HCT116 (cell line): ENCODE measurements at regions not wholly inside any gene's neighbourhood (a gene's known extent, or its start where the extent isn't known, plus 50 kb on each side); places are given as distances from the start of the nearest gene placed in this dataset.

Experiments
- ATAC-seq: fragments of 200-7000 bp; cut with Tn5 transposase; 2 replicates; pipeline ENCODE4 v1.9.1; 2020; ENCODE audit warnings: mild to moderate bottlenecking, moderate library complexity
- BruUV-seq: library from RNA; stranded (reverse); fragments of 400-500 nt; replicated peaks from 2 replicates; lab custom pipeline; 2021; lab: Mats Ljungman, UMichigan
- CTCF ChIA-PET: fragments of 300-600 bp; sonication (Branson Sonifier 250); formaldehyde crosslinking; loops from one replicate; lab custom pipeline; 2021; ENCODE audit warnings: antibody characterized with exemption; lab: Charles Lee
- POLR2A ChIA-PET: fragments of 300-600, 350-600 bp; sonication (Branson Sonifier 250); formaldehyde crosslinking; loops from one replicate; lab custom pipeline; 2021; ENCODE audit warnings: antibody characterized with exemption; lab: Charles Lee
- RAD21 ChIA-PET, 2 experiments: fragments of 300-600 bp; sonication (Branson Sonifier 250); formaldehyde crosslinking; loops; one replicate each; lab custom pipeline; 2023; ENCODE audit warnings: low total read pairs in 2 of 2; ENCODE audit not compliant: uncharacterized antibody in 2 of 2, unreplicated experiment in 2 of 2, low non-redundant PET in 1 of 2; lab: Charles Lee
- DNase-seq: peaks from one replicate; pipeline ENCODE4 v3.0.0-alpha.2; 2010; ENCODE audit warnings: low read depth, low spot score
- H2AFZ ChIP-seq: fragments of 200-600 bp; shearing (Covaris generic), sonication (generic); 2 replicates; pipeline ENCODE4 v1.6.1; 2017; ENCODE audit warnings: low read depth, mixed run types, mixed read lengths, antibody characterized with exemption, low read length; ENCODE audit not compliant: poor library complexity, severe bottlenecking
- H3K27ac ChIP-seq: 2 replicates; pipeline ENCODE4 v1.5.1; 2012; ENCODE audit warnings: low read depth, low read length
- H3K27me3 ChIP-seq: fragments of 200-600 bp; sonication (generic); 2 replicates; pipeline ENCODE4 v1.6.1; 2016; ENCODE audit warnings: mixed run types, low read length, mixed read lengths; ENCODE audit not compliant: insufficient read depth
- H3K36me3 ChIP-seq, 2 experiments: fragments of 200-500 bp in 1 of 2; fragments of 200-600 bp in 1 of 2; sonication (Bioruptor generic) in 1 of 2; sonication (generic) in 1 of 2; 2 replicates each; pipeline versions ENCODE4 v1.5.1 to v1.6.1; 2014 to 2016; ENCODE audit warnings: low read length in 2 of 2, inconsistent platforms in 1 of 2, mixed read lengths in 1 of 2, mixed run types in 1 of 2; ENCODE audit not compliant: insufficient read depth in 2 of 2, control insufficient read depth in 1 of 2
- H3K4me1 ChIP-seq, 2 experiments: fragments of 200-600 bp in 1 of 2; sonication (generic) in 1 of 2; 2 replicates each; pipeline versions ENCODE4 v1.5.1 to v1.6.1; 2012 to 2017; ENCODE audit warnings: low read length in 2 of 2, inconsistent platforms in 1 of 2, mild to moderate bottlenecking in 1 of 2, mixed read lengths in 1 of 2, mixed run types in 1 of 2, moderate library complexity in 1 of 2; ENCODE audit not compliant: insufficient read depth in 2 of 2, control insufficient read depth in 1 of 2
- H3K4me2 ChIP-seq: fragments of 200-600 bp; sonication (generic); 2 replicates; pipeline ENCODE4 v1.6.1; 2017; ENCODE audit warnings: mixed run types, low read length, mixed read lengths
- H3K4me3 ChIP-seq, 2 experiments: fragments of 200-600 bp in 1 of 2; sonication (generic) in 1 of 2; replicated peaks in 1 of 2; 2 replicates each; pipeline ENCODE4 v1.5.1; 2011 to 2016; ENCODE audit warnings: low read length in 2 of 2, control low read depth in 1 of 2, low read depth in 1 of 2, mild to moderate bottlenecking in 1 of 2, mixed read lengths in 1 of 2, mixed run types in 1 of 2
- H3K79me2 ChIP-seq: fragments of 200-600 bp; sonication (generic); 2 replicates; pipeline ENCODE4 v1.6.1; 2017; ENCODE audit warnings: mild to moderate bottlenecking, mixed run types, low read length, moderate library complexity, mixed read lengths; ENCODE audit not compliant: insufficient read depth
- H3K9ac ChIP-seq: fragments of 200-600 bp; sonication (generic); 2 replicates; pipeline ENCODE4 v1.6.1; 2016; ENCODE audit warnings: low read length, mixed read lengths
- H3K9me2 ChIP-seq: fragments of 200-600 bp; sonication (generic), shearing (Covaris generic); 2 replicates; pipeline ENCODE4 v1.6.1; 2017; ENCODE audit warnings: mixed run types, mild to moderate bottlenecking, moderate library complexity; ENCODE audit not compliant: insufficient read depth
- H3K9me3 ChIP-seq, 2 experiments: fragments of 200-500 bp in 1 of 2; fragments of 200-600 bp in 1 of 2; sonication (Bioruptor generic) in 1 of 2; sonication (generic) in 1 of 2; 2 replicates each; pipeline ENCODE4 v1.6.1; 2014 to 2017; ENCODE audit warnings: low read length in 2 of 2, mixed read lengths in 2 of 2, inconsistent platforms in 1 of 2, low read depth in 1 of 2, mild to moderate bottlenecking in 1 of 2, mixed run types in 1 of 2, moderate library complexity in 1 of 2; ENCODE audit not compliant: control insufficient read depth in 1 of 2, insufficient read depth in 1 of 2
- H4K20me1 ChIP-seq: fragments of 200-600 bp; sonication (generic), shearing (Covaris generic); 2 replicates; pipeline ENCODE4 v1.6.1; 2017; ENCODE audit warnings: mixed run types, mild to moderate bottlenecking, moderate library complexity; ENCODE audit not compliant: insufficient read depth
- CBX3 ChIP-seq: IDR thresholded peaks from 2 replicates; pipeline ENCODE4 v1.6.1; 2012; ENCODE audit warnings: low read depth
- CEBPB ChIP-seq: IDR thresholded peaks from 2 replicates; pipeline ENCODE4 v1.6.1; 2012; ENCODE audit warnings: low read depth
- CTCF ChIP-seq, 3 experiments: fragments of 200-600 bp in 1 of 3; sonication (generic) in 1 of 3; IDR thresholded peaks in 2 of 3; conservative IDR thresholded peaks in 1 of 3; 2 replicates each; pipeline ENCODE4 v1.5.1; 2012 to 2017; ENCODE audit warnings: low read depth in 2 of 3, low read length in 2 of 3, antibody characterized with exemption in 1 of 3, borderline replicate concordance in 1 of 3, control low read depth in 1 of 3, mild to moderate bottlenecking in 1 of 3, mixed read lengths in 1 of 3, mixed run types in 1 of 3, moderate library complexity in 1 of 3; ENCODE audit not compliant: insufficient read depth in 1 of 3
- EGR1 ChIP-seq: IDR thresholded peaks from 2 replicates; pipeline ENCODE4 v1.6.1; 2012; ENCODE audit warnings: low read depth
- ELF1 ChIP-seq: IDR thresholded peaks from 2 replicates; pipeline ENCODE4 v1.6.1; 2012; ENCODE audit warnings: low read depth, borderline replicate concordance
- EZH2 ChIP-seq: fragments of 200-600 bp; sonication (generic); IDR thresholded peaks from 2 replicates; pipeline ENCODE4 v1.6.1; 2017; ENCODE audit warnings: antibody characterized with exemption, mixed run types
- FOSL1 ChIP-seq: IDR thresholded peaks from 2 replicates; pipeline ENCODE4 v1.6.1; 2012; ENCODE audit warnings: low read depth
- JUND ChIP-seq: IDR thresholded peaks from 2 replicates; pipeline ENCODE4 v1.6.1; 2012
- MAX ChIP-seq: IDR thresholded peaks from 2 replicates; pipeline ENCODE4 v1.6.1; 2012
- POLR2A ChIP-seq: IDR thresholded peaks from 2 replicates; pipeline ENCODE4 v1.7.0; 2011; ENCODE audit warnings: borderline replicate concordance; ENCODE audit not compliant: insufficient read depth, insufficient read length; ENCODE audit errors: extremely low read depth
- RAD21 ChIP-seq: IDR thresholded peaks from 2 replicates; pipeline ENCODE4 v1.6.1; 2012; ENCODE audit warnings: low read depth, mild to moderate bottlenecking
- REST ChIP-seq: IDR thresholded peaks from 2 replicates; pipeline ENCODE4 v1.6.1; 2012; ENCODE audit warnings: low read depth
- SIN3A ChIP-seq: IDR thresholded peaks from 2 replicates; pipeline ENCODE4 v1.6.1; 2012; ENCODE audit warnings: low read depth
- SRF ChIP-seq: IDR thresholded peaks from 2 replicates; pipeline ENCODE4 v1.6.1; 2012; ENCODE audit warnings: low read depth
- TCF7L2 ChIP-seq: IDR thresholded peaks from 2 replicates; pipeline ENCODE4 v1.7.0; 2011; ENCODE audit warnings: borderline replicate concordance, inconsistent platforms; ENCODE audit not compliant: insufficient read depth, insufficient read length; ENCODE audit errors: extremely low read depth
- YY1 ChIP-seq: IDR thresholded peaks from 2 replicates; pipeline ENCODE4 v1.6.1; 2011; ENCODE audit warnings: low read length, low read depth, moderate library complexity, mild to moderate bottlenecking; ENCODE audit not compliant: insufficient replicate concordance; ENCODE audit errors: extremely low read depth
- ZBTB33 ChIP-seq: IDR thresholded peaks from 2 replicates; pipeline ENCODE4 v1.6.1; 2011; ENCODE audit warnings: mild to moderate bottlenecking, low read length, moderate library complexity; ENCODE audit not compliant: insufficient replicate concordance; ENCODE audit errors: extremely low read depth
- ZFX ChIP-seq: fragments of 450-650 bp; IDR thresholded peaks from 2 replicates; pipeline ENCODE4 v1.6.1; 2017
- ZNF274 ChIP-seq: fragments of 200-500 bp; sonication (Bioruptor generic); IDR thresholded peaks from 2 replicates; pipeline ENCODE4 v1.6.1; 2014; ENCODE audit warnings: mild to moderate bottlenecking, low read depth, low read length, inconsistent platforms
- intact Hi-C: fragments of 100-400 bp; cut with micrococcal nuclease; formaldehyde crosslinking; loops from 2 replicates; pipeline ENCODE4 v1.10.0; 2022

GRCh38 chr3:72065236-72065635, 280.3 kb upstream of the PROK2 start:
- TF ChIP-seq TCF7L2 = no peak
- no peak for TF ChIP-seq ZFX
- TF ChIP-seq ZNF274 = no peak
- TF ChIP-seq MAX = no peak
- no peak for TF ChIP-seq REST
- TF ChIP-seq SRF = no peak
- no peak for TF ChIP-seq ELF1
- no peak for TF ChIP-seq EZH2
- no peak for TF ChIP-seq CBX3
- TF ChIP-seq FOSL1 = no peak
- no peak for TF ChIP-seq JUND
- TF ChIP-seq EGR1 = no peak
- no peak for TF ChIP-seq CEBPB
- no peak for TF ChIP-seq POLR2A
- TF ChIP-seq ZBTB33 = no peak
- TF ChIP-seq YY1 = no peak
- no peak for TF ChIP-seq SIN3A
- no peak for TF ChIP-seq RAD21
- no peak for TF ChIP-seq CTCF (IDR thresholded peaks at IDR 0.05 in 2 of 3, conservative IDR thresholded peaks at IDR 0.05 in 1 of 3; ENCODE audit: borderline replicate concordance in 1 of 3, insufficient read depth in 1 of 3, low read depth in 2 of 3, low read length in 2 of 3)

More at GRCh38 chr3:72065236-72065635, 280.3 kb upstream of the PROK2 start:
- Histone ChIP-seq H3K27ac (no peak overlapping the region), H3K9ac (no peak overlapping the region), H3K4me3 (no peak overlapping the region), H3K9me3 (no peaks in the 10 kb centered on the region), H3K4me1 (no peaks in the 10 kb centered on the region), H4K20me1 (no peaks in the 10 kb centered on the region), H3K4me2 (no peak overlapping the region), H3K9me2 (no peaks in the 10 kb centered on the region), H2AFZ (no peak overlapping the region), H3K79me2 (no peaks in the 10 kb centered on the region), H3K27me3 (peaks cover 4% of the 10 kb centered on the region; the same call in 1 of the 2 replicates), H3K36me3 (no peaks in the 10 kb centered on the region)
- BruUV-seq = no TSS peak
- ChIA-PET RAD21 (no interaction called here), CTCF (no interaction called here), POLR2A (no interaction called here)
- intact Hi-C loops = no loop called here
- DNase-seq (no peak), ATAC-seq (no peak)
